ENCODE measurements at regions not wholly inside any gene's neighbourhood (a gene's known extent, or its start where the extent isn't known, plus 50 kb on each side); places are given as distances from the start of the nearest gene placed in this dataset.
"Not testable (repeated sequence)": the region's sequence is repeated elsewhere in the genome, so short reads cannot be mapped to it uniquely, and the experiment has no call there.

- TF ChIP-seq CTCF (IDR thresholded peaks at IDR 0.05); ZFX (IDR thresholded peaks at IDR 0.05; ENCODE audit: borderline replicate concordance): not testable (repeated sequence)
Measured at GRCh38 chr2:11088821-11089220, 66.4 kb upstream of the SLC66A3 start.
